HepG2 (cell line): ENCODE measurements at regions not wholly inside any gene's neighbourhood (a gene's known extent, or its start where the extent isn't known, plus 50 kb on each side); places are given as distances from the start of the nearest gene placed in this dataset.

Experiments
- BRD4 ChIP-seq: sonication (generic); formaldehyde crosslinking; IDR thresholded peaks from 2 replicates; pipeline ENCODE4 v1.4.0; 2020; ENCODE audit warnings: missing genetic modification reagents
- FOXK1 ChIP-seq: sonication (generic); formaldehyde crosslinking; IDR thresholded peaks from 2 replicates; pipeline ENCODE4 v1.4.0; 2020; ENCODE audit warnings: low read depth, missing genetic modification reagents, borderline replicate concordance
- GTF2F1 ChIP-seq: fragments of 150-350 bp; IDR thresholded peaks from 2 replicates; pipeline ENCODE4 v1.6.1; 2014; ENCODE audit warnings: low read length
- HNF1B ChIP-seq: sonication (generic); formaldehyde crosslinking; IDR thresholded peaks from 2 replicates; pipeline ENCODE4 v1.5.1; 2020; ENCODE audit warnings: mild to moderate bottlenecking, moderate library complexity, missing genetic modification reagents
- REST ChIP-seq, 2 experiments: IDR thresholded peaks; 2 replicates each; pipeline ENCODE4 v1.6.1; 2011 to 2012; ENCODE audit warnings: low read length in 2 of 2, borderline replicate concordance in 1 of 2, low read depth in 1 of 2, mild to moderate bottlenecking in 1 of 2, moderate library complexity in 1 of 2

GRCh38 chr3:164341086-164341485 is 737.2 kb downstream of the SI start:
- TF ChIP-seq HNF1B (CRISPR knock-in tag) (no peak), GTF2F1 (no peak), BRD4 (CRISPR knock-in tag) (no peak), FOXK1 (CRISPR knock-in tag) (no peak), REST (IDR thresholded peaks at IDR 0.05; ENCODE audit: borderline replicate concordance in 1 of 2, low read depth in 1 of 2, low read length in 2 of 2) (no peak)
